Liver (tissue), 8 donors: ENCODE measurements at regions not wholly inside any gene's neighbourhood (a gene's known extent, or its start where the extent isn't known, plus 50 kb on each side); places are given as distances from the start of the nearest gene placed in this dataset.

Experiments
- DNase-seq: peaks from one replicate; pipeline ENCODE4 v3.0.0-alpha.2; 2017; ENCODE audit warnings: low spot score
- H3K27ac ChIP-seq, 2 donors: one replicate each; pipeline ENCODE4 v1.7.0; 2013; ENCODE audit warnings: inconsistent platforms in 2 of 2, low read length in 2 of 2, control low read depth in 1 of 2, low read depth in 1 of 2, mild to moderate bottlenecking in 1 of 2
- H3K27me3 ChIP-seq, 4 donors: one replicate each; pipeline versions ENCODE4 v1.6.1 to v1.7.0; 2013; ENCODE audit warnings: low read length in 3 of 4, inconsistent platforms in 1 of 4, mild to moderate bottlenecking in 1 of 4, moderate library complexity in 1 of 4; ENCODE audit not compliant: control insufficient read depth in 4 of 4, insufficient read depth in 4 of 4
- H3K36me3 ChIP-seq, 4 donors: one replicate each; pipeline versions ENCODE4 v1.6.1 to v1.7.0; 2013; ENCODE audit warnings: low read length in 3 of 4, mild to moderate bottlenecking in 3 of 4, low read depth in 1 of 4, moderate library complexity in 1 of 4; ENCODE audit not compliant: control insufficient read depth in 4 of 4, insufficient read depth in 3 of 4
- H3K4me1 ChIP-seq, 4 donors: one replicate each; pipeline versions ENCODE4 v1.6.1 to v1.7.0; 2013; ENCODE audit warnings: low read length in 3 of 4, mild to moderate bottlenecking in 3 of 4, moderate library complexity in 1 of 4; ENCODE audit not compliant: control insufficient read depth in 4 of 4, insufficient read depth in 4 of 4
- H3K4me3 ChIP-seq, 3 donors: one replicate each; pipeline versions ENCODE4 v1.6.1 to v1.7.0; 2013; ENCODE audit warnings: low read length in 3 of 3, control low read depth in 1 of 3, low read depth in 1 of 3, mild to moderate bottlenecking in 1 of 3
- H3K9ac ChIP-seq, 2 donors: one replicate each; pipeline ENCODE4 v1.7.0; 2013; ENCODE audit warnings: low read length in 2 of 2, mild to moderate bottlenecking in 2 of 2, moderate library complexity in 2 of 2, control low read depth in 1 of 2, low read depth in 1 of 2
- H3K9me3 ChIP-seq, 4 donors: one replicate each; pipeline versions ENCODE4 v1.6.1 to v1.7.0; 2013; ENCODE audit warnings: low read length in 3 of 4; ENCODE audit not compliant: control insufficient read depth in 4 of 4
- ATF3 ChIP-seq: IDR thresholded peaks from 2 replicates; pipeline ENCODE4 v1.6.1; 2016; ENCODE audit warnings: antibody characterized with exemption
- CTCF ChIP-seq: fragments of 150-350 bp; IDR thresholded peaks from 2 replicates; pipeline ENCODE4 v1.5.1; 2017; ENCODE audit warnings: improper control_type of control experiment, low read depth, low read length; ENCODE audit not compliant: missing input control
- EGR1 ChIP-seq, 2 donors: IDR thresholded peaks; 2 replicates each; pipeline ENCODE4 v1.6.1; 2016 to 2018; ENCODE audit warnings: antibody characterized with exemption in 2 of 2, low read depth in 2 of 2
- FOXA1 ChIP-seq: IDR thresholded peaks from 2 replicates; pipeline ENCODE4 v1.6.1; 2016; ENCODE audit warnings: antibody characterized with exemption
- FOXA2 ChIP-seq: IDR thresholded peaks from 2 replicates; pipeline ENCODE4 v1.6.1; 2016; ENCODE audit warnings: antibody characterized with exemption
- GABPA ChIP-seq, 2 donors: IDR thresholded peaks in 1 of 2; conservative IDR thresholded peaks in 1 of 2; 2 replicates each; pipeline ENCODE4 v1.6.1; 2016; ENCODE audit warnings: antibody characterized with exemption in 2 of 2, mild to moderate bottlenecking in 1 of 2, moderate library complexity in 1 of 2
- HNF4A ChIP-seq, 2 donors: conservative IDR thresholded peaks; 2 replicates each; pipeline ENCODE4 v1.6.1; 2016; ENCODE audit warnings: antibody characterized with exemption in 2 of 2, mild to moderate bottlenecking in 2 of 2
- HNF4G ChIP-seq: IDR thresholded peaks from 2 replicates; pipeline ENCODE4 v1.6.1; 2016; ENCODE audit warnings: antibody characterized with exemption
- JUND ChIP-seq, 2 donors: IDR thresholded peaks; 2 replicates each; pipeline ENCODE4 v1.6.1; 2016; ENCODE audit warnings: antibody characterized with exemption in 2 of 2
- MAX ChIP-seq: IDR thresholded peaks from 2 replicates; pipeline ENCODE4 v1.6.1; 2016; ENCODE audit warnings: antibody characterized with exemption
- NR2F2 ChIP-seq: IDR thresholded peaks from 2 replicates; pipeline ENCODE4 v1.6.1; 2016; ENCODE audit warnings: antibody characterized with exemption
- RAD21 ChIP-seq, 2 donors: IDR thresholded peaks; 2 replicates each; pipeline ENCODE4 v1.6.1; 2016; ENCODE audit warnings: antibody characterized with exemption in 2 of 2, mild to moderate bottlenecking in 2 of 2
- REST ChIP-seq: IDR thresholded peaks from 2 replicates; pipeline ENCODE4 v1.6.1; 2016; ENCODE audit warnings: antibody characterized with exemption, mild to moderate bottlenecking
- RXRA ChIP-seq, 2 donors: IDR thresholded peaks; 2 replicates each; pipeline ENCODE4 v1.6.1; 2017 to 2018; ENCODE audit warnings: antibody characterized with exemption in 2 of 2, mild to moderate bottlenecking in 1 of 2
- SP1 ChIP-seq: IDR thresholded peaks from 2 replicates; pipeline ENCODE4 v1.6.1; 2018; ENCODE audit warnings: antibody characterized with exemption, mild to moderate bottlenecking
- TAF1 ChIP-seq: conservative IDR thresholded peaks from 2 replicates; pipeline ENCODE4 v1.6.1; 2016; ENCODE audit warnings: antibody characterized with exemption, mild to moderate bottlenecking
- YY1 ChIP-seq: IDR thresholded peaks from 2 replicates; pipeline ENCODE4 v1.6.1; 2016; ENCODE audit warnings: antibody characterized with exemption, mild to moderate bottlenecking
- ZBTB33 ChIP-seq: IDR thresholded peaks from 2 replicates; pipeline ENCODE4 v1.6.1; 2016; ENCODE audit warnings: antibody characterized with exemption
- WGBS: extraction: QIAGEN DNeasy Blood & Tissue Kit; methylation state at CpG from one replicate; pipeline ENCODE4 v1.1.7; 2013; 5-methylcytosine and 5-hydroxymethylcytosine counted together
- donor health status: healthy.
- donor health status: healthy.
- donor health status: healthy.
- donor health status: healthy.
- donor health status: healthy.

- WGBS, result 79% methylated on average over 12 of the region's 12 CpGs
- Histone ChIP-seq H3K4me3 (no peak overlapping the region), H3K27me3 (no peaks in the 10 kb centered on the region), H3K9ac (no peak overlapping the region), H3K27ac (no peak overlapping the region), H3K4me1 (no peaks in the 10 kb centered on the region), H3K36me3 (no peaks in the 10 kb centered on the region), H3K9me3 (no peaks in the 10 kb centered on the region)
- TF ChIP-seq ATF3 (no peak), TAF1 (no peak), FOXA2 (no peak), YY1 (no peak)
- DNase-seq, result no peak
These were observed 1294.7 kb downstream of the BRD1 start for GRCh38 chr22:48532986-48533385.

GRCh38 chr22:48531761-48532435 is 1295.8 kb downstream of the BRD1 start:
- WGBS, result 66% methylated on average over 20 of the region's 20 CpGs
- TF ChIP-seq ATF3, result no peak
- TF ChIP-seq FOXA2, result no peak
- TF ChIP-seq NR2F2, result no peak
- TF ChIP-seq REST, result no peak
- no peak for TF ChIP-seq GABPA (IDR thresholded peaks at IDR 0.05 in 1 of 2, conservative IDR thresholded peaks at IDR 0.05 in 1 of 2)
- no peak for TF ChIP-seq MAX
- no peak for TF ChIP-seq RAD21 (IDR thresholded peaks at IDR 0.05)
- no peak for TF ChIP-seq FOXA1
- no peak for TF ChIP-seq YY1
- no peak for TF ChIP-seq RXRA (IDR thresholded peaks at IDR 0.05)
- no peak for TF ChIP-seq ZBTB33
- TF ChIP-seq JUND (IDR thresholded peaks at IDR 0.05), result no peak
- no peak for TF ChIP-seq HNF4G
- no peak for TF ChIP-seq CTCF
- TF ChIP-seq SP1, result no peak
- TF ChIP-seq TAF1, result no peak
- TF ChIP-seq EGR1 (IDR thresholded peaks at IDR 0.05; ENCODE audit: low read depth in 2 of 2), result no peak
- TF ChIP-seq HNF4A (conservative IDR thresholded peaks at IDR 0.05), result no peak
- no peaks in the 10 kb centered on the region for H3K9me3 ChIP-seq
- H3K4me3 ChIP-seq, result no peak overlapping the region
- H3K36me3 ChIP-seq, result no peaks in the 10 kb centered on the region
- no peaks in the 10 kb centered on the region for H3K27me3 ChIP-seq
- H3K27ac ChIP-seq, result no peak overlapping the region
- DNase-seq, result no peak
- no peak overlapping the region for H3K9ac ChIP-seq
- no peaks in the 10 kb centered on the region for H3K4me1 ChIP-seq
